ENCODE measurements at regions not wholly inside any gene's neighbourhood (a gene's known extent, or its start where the extent isn't known, plus 50 kb on each side); places are given as distances from the start of the nearest gene placed in this dataset.
"Not testable (repeated sequence)": the region's sequence is repeated elsewhere in the genome, so short reads cannot be mapped to it uniquely, and the experiment has no call there.

DNA sequence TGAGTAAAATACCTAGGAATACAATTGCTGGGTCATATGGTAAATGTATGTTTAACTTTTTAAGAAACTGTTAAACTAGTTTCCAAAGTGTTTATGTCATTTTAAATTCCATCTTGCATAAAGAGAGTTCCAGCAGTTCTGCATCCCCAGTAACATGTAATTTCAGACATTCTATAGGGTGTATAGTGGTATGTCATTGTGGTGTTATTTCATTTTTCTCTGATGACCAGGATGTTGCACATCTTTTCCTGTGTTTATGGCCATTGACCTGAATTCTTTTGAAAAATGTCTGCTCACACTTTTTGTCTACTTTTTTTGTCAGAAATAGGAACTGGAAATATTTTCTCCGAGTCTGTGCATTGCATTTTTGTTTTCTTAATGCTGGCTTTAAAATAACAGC is 128.9 kb downstream of the TMEM200A start:
- DNase-seq, result no peak

DNA sequence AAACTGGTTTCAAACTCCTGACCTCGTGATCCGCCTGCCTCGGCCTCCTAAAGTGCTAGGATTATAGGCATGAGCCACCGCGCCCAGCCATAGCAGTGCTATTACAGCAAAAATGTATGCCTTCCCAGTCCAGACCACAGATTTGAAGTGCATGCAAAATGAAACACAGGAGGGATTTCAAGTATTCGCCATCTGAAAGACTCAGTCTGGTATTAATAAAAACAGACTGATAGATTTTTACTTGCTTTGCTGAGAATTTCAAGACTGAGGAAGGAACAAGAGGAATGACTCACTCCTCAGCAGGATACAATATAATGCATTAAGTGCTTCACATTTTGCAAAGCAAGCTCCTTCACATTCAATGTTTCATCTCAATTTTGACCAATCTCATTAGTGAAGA is 134.9 kb downstream of the TMEM200A start:
- DNase-seq, result no peak

DNA sequence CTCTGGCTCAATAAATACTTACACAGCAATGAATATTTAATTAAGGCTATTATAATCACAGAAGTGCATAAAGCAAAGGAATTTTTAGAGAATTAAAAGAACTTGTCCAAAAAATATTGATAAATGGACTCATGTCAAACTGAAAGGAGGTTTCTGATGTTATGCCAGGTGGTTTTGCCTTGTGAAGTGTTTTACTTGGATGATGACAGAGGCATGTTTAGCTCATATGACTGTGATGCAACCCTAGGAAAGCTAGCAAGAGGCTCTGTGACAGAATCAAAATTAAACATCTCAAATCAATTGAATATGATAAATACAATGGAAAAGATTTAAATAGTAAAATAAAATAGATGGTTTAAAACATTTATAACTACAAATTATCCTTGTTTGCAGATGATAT is 137.3 kb downstream of the TMEM200A start:
- no peak for DNase-seq

DNA sequence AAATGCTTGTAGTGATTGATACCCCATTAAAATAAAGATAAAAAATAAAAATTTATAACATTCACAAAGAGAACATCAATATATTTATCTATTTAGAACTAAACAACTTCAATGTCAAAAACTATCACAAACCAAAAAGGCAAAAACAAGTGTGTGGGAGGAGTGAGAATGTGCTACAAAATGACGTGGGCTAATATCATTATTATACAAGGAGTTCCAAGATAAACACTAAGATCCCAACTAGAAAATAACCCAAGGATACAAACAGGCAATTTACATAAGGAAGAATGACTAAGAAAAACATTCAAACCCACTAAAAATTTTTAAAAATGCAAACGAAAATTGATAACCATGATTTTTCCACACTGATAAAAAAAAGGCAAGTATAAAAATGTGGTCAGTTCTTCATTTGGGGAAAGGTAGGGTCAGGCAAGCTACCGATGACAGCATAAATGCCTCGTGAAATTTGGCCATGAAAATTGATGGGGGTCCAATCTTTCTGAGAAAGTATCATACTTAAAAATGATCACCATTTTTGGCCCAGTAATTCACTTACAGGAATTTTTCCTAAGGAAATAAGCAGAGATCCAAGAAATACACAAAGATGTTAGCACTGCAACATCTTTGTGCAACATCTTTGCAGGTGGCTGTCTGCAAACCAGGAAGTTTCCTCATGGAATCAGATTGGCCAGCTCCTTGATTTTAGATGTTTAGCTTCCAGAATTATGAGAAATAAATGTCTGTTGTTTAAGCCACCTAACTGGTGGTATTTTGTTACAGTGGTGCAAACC is 140.2 kb downstream of the TMEM200A start:
- no peak for DNase-seq

DNA sequence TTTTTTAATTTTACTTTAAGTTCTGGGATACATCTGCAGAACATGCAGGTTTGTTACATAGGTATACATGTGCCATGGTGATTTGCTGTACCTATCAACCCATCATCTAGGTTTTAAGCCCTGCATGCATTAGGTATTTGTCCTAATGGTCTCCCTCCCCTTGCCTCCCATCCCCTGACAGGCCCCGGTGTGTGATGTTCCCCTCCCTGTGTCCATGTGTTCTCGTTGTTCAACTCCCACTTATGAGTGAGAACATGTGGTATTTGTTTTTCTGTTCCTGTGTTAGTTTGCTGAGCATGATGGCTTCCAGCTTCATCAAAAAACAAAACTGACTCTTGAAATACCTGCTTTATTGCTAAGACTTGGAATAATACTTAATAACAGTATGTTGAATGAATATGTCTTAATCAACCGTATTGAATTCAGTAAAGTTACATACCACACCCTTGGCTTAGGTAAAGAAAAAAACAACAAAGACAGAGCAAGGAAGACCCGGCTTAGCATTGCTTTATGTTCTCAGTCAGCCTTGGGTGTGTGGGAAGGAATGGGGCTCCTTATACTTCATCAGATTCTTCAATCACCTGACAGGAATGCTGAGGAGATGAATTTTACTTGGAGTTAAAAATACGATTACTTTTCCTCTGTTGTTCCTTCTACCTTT is 141.3 kb downstream of the TMEM200A start:
- DNase-seq, result not testable (repeated sequence)

DNA sequence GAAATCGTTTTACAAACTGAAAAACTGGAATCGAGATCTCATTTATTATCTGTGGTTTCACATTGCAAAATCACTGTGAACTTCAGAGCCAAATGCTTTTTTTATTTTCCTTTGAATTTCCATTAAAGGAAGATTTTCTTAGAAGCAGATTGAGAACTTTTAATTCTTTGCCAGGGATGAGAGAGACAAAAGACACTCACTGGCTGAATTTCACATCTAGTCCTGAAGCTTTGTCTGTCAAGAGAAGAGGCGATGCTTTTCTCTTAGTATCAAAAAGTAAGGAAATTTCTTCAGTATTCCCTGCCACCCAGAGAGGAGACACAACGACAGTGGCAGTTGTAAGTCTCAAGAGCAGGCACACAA is 141.8 kb downstream of the TMEM200A start:
- no peak for DNase-seq

DNA sequence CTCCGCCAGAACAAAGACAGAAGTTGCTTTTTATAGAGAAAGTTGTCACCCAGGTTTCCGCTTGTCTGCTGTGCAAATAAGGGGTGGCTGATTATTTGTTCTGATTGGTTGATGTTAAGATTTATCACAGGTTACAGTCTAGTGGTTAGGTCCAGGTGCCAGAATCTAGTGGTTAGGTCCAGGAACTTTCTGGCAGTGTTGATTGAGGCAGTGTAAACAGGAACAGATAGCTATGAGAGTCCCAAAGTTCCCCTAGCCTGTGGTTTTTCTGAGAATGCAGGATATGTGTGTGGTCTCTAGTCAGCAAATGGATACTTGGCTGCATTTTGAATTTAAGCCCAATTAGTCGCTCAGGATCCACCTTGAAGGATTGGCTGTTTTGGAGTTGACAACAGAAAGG is 148.0 kb downstream of the TMEM200A start:
- DNase-seq, result no peak

DNA sequence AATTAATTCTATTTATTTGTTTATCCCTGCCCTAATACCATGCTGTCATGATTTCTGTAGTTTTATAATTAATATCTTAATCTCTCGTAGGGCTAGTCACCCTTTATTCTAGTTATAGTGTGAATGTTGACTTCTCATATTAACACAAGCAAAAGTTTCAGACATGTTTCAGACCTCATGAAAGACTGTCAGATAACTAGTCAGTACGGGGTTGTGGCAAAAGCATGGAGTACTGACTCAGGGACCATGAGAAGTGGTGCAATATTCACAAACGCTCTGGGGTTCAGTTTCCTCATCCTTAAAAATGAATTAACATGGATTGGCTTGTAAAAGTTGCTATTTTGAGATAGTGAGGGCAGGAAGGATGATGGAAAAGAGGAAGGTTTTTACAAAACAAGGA is 148.9 kb downstream of the TMEM200A start:
- DNase-seq, result no peak

DNA sequence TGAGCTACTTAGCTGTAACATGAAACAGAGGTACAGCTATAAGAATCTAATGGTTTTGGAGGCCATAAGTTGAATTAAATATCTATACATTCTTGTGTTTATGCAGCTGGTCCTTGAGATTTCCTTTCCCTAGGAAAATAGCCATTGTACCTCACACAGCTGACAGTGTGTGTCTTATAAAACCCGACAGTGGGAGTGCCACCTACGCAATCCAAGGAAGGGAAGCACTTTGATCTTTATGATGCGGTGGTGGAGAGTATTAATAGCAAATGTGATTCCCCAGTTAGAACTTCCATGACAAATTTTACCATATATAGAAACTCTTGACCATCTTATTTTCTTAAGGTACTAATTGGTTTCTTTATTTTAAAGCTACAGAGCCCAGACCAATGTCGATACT is 149.5 kb downstream of the TMEM200A start:
- no peak for DNase-seq

DNA sequence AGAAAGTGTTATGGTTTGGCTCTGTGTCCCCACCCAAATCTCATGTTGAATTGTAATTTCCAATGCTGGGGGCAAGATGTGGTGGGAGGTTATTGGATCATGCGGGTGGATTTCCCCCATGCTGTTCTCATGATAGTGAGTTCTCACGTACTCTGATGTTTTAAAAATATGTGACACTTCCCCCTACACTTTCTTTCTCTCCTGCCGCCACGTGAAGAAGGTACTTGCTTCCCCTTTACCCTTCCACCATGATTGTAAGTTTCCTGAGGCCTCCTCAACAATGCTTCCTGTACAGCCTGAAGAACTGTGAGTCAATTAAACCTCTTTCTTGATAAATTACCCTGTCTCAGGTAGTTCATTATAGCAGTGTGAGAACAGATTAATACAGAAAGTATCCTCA is 150.8 kb downstream of the TMEM200A start:
- DNase-seq, result no peak

DNA sequence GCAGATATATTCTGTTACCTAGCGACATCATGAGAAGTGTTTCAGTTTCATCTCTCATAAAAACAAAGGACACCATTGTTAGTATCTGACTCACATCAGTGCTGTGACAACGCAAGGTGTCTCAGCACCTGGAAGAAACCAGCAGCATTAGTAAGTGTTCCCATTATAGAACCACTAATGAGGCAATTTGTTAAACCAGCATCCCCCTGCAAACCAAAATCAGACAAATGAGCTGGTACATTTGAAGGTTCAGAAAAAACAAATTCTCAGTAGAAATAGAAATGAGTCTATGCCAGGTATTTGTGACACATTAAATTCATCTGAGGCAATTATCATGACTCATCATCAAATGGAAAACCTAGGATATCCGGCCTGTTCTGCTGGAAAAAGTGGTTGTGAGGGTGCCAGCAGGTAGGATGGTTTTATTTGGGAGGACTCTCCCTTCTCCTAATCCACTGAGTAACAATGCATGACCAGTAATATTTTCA is 151.7 kb downstream of the TMEM200A start:
- DNase-seq, result no peak

DNA sequence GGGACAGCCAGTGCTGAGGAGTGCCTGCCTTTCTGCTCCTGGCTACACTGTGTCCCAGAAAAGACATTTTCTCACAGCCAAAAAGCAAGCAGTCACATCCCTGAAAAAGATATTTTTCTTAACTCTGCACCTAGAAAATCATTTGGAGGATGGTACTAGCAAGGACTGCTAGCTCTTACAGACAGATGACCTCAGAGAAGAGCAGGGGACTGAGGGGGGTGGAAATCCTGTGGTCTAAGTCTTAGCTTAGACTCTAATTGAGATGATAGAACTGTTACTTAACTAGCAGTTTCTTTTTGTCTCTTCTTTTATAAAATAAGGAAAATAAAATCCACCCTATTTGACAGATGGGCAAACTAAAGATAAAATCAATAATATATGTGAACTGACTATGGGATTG is 152.8 kb downstream of the TMEM200A start:
- no peak for DNase-seq

DNA sequence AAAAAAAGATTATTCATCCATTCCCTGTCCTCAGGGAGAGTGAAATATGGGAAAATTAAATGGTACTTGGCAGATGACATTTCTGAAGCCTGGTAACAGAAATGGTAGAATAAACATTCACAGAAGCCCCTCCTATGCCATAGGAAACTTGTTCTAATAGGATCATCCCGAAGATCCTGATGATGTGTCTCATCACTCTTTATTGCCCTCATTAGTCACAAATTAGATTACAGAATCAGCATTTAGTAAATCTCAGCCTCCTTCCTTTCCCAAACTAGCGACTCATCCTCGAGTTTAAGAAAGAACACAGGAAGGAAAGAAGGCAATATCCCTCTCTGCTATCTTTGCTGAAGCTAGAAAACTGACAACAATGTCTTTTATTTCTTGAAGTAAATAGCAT is 154.4 kb downstream of the TMEM200A start:
- no peak for DNase-seq

DNA sequence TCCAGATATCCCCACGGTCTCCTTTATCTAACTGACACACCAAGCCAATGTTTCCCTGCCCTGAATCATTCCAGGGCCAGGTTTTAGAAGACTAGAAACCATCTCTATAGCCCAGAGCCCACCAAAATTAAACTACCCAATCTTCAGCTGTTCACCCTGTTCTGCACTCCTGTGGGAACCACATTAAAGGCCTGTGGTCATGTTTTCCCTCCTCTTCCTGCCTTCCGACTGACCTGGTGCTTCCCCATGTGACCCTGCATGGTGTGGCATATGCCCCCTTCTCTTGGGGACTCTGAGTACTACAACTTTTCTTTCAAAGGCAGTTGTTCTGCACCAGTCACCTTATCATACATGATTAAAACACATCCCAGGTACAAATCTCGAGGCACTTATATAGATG is 155.0 kb downstream of the TMEM200A start:
- no peak for DNase-seq

DNA sequence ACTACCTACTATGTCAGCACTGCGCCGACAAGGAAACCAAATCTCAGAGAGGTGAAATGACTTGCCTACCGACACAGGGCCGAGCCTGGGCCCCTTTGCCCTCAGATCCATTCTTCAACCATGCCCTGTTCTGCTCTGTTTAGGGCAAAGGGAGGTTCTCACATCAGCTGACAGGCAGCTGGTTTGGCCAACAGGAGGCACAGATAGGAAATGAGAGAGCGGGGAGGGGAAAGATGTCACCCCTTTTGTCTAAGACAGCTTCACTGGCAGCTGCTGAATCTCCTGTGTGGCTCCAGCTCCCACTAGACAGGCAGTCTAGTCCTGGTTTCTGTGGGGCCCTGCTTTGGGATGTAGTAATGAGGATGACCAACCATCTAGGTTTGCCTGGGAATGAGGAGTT is 158.7 kb downstream of the TMEM200A start:
- DNase-seq, result no peak

DNA sequence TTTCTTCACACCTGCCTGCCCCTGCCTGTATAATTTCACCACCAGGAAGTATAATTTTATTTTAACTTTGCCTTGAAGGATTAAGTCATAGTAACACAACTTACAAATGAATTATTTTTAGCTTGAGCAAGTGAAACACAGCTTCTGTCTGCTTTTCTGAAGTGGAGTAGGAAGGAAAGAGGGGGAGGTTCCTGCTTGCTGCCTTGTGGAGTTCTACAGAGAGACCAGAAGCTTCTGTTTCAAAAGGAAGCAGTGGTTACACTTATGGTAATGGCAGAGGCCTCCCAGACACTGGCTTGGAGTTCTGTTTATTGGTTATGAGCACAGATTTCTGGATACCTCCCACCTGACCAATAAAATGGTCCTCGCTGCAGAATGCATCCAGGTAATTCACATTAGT is 159.6 kb downstream of the TMEM200A start:
- DNase-seq, result no peak

DNA sequence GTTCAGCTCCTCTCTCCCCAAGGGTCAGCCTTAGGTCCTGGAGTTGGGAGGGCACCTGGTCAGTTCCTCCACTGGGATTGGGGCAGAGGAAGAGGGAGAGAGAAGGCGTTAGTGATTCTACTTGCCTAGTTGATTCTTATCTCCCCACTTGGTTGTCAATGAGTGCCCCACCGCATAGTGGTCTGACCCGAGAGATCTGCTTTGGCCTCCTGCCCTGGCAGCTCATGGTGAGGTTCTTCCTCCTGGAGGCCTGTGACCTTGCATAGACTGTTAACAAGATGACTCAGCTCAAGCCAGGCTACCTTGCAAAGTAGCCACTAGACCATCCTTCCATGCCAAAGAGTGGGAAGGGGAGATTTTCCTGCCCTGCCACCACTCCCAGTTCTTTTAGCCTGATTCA is 160.6 kb downstream of the TMEM200A start:
- DNase-seq, result no peak

DNA sequence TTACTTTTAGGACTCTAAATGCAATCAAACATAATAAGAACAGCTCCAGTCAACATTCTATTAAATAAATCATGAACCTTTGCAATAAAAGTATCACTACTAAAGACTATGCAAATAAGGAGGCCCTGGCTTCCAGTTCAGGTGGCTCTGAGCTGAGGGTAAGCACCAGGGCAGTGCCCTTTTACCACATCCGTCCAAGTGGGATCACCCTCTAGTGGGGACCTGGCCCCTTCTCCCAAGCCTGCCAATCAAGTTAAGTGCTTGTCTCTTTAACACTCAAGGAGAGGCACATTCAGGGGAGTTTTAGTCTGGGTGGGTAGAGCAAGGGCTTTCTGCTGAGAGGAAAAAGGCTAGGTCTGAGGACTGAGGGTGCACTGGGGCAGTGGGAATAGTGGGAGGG is 161.4 kb downstream of the TMEM200A start:
- DNase-seq, result no peak

DNA sequence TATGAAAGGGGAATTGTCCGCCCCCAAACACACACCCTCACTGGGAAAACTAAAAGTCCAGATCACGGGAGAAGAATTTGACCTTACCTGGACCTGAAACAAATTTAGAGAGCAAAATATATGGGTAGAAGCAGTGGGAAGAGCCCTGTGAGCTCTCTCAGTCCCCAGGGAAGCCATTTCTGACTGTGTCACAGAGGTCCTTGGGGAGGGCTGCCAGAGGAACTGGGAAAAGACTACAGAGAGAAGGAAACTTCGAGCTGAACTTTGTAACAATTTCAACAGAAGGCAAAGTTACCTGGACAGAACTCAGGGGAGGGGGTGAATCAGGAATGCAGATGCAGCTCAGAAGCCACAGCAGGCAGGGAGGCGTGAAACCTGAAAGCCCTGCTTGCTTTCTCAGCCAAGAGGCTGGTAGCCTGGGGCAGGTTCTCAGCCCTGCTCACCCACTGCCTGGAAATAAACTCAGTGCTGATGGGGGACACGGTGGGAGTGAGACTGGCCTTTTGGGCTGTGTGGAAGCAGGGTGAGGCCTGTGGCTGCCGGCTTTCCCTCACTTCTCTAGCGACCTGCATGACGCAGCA is 163.8 kb downstream of the TMEM200A start:
- no peak for DNase-seq

DNA sequence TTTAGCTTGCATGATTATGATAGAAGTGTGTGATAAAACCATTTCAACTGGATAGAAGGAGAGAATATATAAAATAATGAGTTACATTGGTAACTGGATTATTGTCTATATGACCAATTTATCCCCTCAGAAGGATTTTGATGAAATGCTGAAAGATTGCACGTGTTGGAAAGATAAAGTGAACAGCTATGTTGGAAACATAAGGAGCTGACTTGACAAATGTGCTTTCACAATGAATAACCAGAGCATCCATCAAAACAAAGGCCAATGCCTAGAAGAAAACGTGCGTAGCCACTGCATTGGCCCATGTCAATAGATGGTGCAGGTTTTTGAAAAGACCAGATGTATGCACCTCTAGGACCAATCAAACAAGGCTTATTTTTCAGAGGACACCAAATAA is 168.8 kb downstream of the TMEM200A start:
- no peak for DNase-seq

DNA sequence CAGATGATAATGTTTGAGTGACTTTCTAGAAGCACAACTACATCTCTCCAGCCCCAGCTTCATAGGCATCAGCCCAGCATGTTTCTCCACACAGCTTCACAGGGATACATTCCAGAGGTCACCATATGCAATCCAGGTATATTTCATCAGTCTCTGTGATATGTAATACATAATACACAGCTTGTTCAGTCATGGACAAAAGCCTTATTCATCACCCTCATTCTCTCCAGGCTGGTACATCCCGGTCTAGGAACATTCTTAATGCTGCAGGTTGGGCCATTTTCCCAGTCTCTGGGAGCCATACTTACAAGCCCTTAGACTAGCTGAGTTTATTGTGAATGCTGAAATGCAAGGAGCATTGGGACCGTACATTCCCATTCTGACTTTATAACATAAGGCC is 169.4 kb downstream of the TMEM200A start:
- DNase-seq, result no peak

DNA sequence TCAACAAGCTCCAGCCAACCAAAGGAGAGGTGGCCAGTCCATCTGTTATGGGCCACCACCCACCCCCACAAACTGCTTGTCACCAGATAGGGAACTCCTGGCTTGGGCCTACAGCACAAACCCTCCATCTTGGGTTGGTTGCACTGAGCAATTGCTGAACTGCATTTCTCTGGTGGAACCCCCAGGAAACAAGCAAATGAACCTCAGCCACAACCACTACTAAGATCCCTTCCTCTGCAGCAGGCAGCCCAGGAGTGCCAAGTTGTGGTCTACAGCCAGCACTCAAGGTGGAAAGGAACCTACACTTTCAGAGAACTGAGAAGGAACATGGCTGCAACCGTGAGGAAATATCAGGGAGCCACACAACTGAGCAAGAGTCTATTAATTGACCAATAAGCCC is 171.6 kb downstream of the TMEM200A start:
- no peak for DNase-seq

DNA sequence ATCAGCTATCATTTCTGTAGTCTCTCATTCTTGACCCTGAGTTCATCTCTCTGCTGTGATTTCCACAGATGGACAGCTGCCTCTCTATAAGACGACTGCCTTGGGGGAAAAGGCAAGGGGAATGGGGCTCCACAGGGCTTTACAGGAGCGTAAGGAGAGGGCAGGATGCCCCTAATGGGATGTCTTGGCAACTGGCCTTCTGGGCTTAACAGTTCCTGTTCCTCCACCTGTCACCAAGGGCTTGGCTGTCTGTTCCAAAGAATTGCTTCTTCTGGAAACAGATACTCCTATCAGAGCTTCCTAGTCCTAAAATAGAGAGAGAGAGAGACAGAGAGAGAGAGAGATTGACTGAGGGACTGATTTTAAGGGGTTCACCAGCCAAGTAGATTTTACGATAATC is 181.9 kb downstream of the TMEM200A start:
- peak; percentile 22 for DNase-seq
